ENCODE measurements at regions not wholly inside any gene's neighbourhood (a gene's known extent, or its start where the extent isn't known, plus 50 kb on each side); places are given as distances from the start of the nearest gene placed in this dataset.
A peak's percentile ranks its signal among the peaks of the same experiment; 100 is the strongest.

DNA sequence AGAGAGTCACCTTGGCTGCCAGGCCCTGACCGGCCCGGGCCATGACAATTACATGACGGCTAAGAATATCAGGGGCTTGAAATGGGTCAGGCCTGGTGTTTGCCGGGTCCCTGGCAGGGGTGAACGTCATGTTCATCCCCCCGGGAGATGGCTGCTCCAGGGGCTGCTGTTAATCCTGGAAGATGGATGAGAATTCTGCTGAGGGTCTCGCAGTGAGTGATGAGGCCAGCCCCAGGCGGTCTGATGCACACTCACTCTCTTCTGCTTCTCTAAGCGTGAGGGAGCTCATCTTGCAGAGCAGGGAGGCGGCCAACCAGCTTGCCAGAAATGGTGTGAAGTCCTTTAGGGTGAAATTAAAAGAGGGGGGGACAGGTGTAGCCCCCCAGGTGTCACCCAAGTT lies 101.3 kb upstream of the ANO1 start:
- no peak for DNase-seq

DNA sequence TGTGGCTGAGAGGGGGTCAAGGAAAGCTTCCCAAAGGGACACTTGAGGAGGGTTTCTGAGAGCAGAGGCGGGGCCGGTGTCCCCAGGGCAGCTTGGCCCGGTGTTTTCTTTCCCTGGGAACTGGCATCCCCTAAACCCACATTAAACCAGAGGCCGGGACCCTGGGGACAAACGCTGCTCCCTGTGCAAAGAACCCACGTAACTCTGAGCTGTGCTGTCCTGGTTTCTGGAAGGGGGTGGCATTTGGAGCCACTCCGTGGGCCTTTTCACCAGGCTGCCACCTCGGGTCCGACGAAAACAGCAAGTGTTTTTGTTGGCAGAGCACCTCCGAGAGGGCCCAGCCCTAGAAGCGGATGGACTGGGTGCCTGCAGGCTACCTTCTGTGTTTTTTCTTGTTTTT lies 100.2 kb upstream of the ANO1 start:
- no peak for DNase-seq

DNA sequence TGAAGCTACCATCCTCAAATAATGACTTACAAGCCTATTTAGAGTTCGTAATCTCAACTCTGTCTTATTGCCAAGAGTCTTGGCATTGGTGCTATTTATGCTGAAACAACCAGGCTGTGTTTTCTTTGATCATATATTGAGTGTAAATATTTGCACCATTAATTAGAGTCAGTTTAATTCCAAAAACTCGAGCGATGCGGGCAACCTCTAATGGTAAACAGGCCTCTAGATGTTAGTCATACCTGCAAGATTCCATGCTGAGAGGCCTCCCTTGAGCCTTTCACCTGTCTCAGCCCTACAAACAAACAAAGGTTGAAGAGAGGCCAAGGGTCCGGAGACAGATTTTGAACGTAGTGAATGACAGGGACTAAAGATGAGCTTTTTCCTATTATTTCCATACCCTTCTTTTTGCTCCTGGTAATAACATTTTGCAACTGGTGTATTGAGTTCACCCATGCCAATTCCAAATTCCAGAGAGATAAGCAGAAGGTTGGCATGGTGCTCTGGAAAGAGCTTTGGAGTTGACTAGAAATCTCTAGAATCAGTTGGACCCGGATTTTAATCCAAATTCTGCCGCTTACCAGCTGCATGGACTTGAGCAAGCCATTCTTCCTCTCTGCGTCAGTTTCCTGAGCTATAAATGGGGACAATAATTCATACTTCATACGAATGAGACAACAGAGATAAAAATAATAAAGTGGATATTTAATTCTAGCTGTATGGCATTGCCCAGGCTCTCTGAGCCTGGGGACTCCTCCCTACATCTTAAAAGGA lies 99.1 kb upstream of the ANO1 start:
- DNase-seq = no peak

DNA sequence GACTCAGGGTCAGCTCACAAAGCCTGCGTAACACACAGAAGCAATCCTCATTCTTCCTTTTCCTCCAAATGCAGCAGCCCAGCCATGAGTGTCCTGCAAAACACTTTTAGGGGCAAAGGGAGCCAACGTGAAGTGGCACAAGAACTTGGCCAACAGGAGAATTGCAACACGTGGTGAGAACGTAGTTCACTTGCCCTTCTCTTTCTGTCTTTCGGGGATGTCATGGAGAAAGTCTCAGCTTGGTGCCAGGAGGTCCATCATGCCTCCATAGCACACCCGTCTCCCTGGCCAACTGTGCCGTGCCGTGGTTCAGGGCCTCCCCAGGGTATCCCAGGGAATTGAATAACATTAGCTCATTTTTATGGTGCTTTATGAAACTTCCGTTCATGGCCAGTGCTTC lies 98.5 kb upstream of the ANO1 start:
- DNase-seq = no peak

- DNase-seq = peak; percentile 51
These were observed 96.9 kb upstream of the ANO1 start for GRCh38 chr11:69981119-69981784.

DNA sequence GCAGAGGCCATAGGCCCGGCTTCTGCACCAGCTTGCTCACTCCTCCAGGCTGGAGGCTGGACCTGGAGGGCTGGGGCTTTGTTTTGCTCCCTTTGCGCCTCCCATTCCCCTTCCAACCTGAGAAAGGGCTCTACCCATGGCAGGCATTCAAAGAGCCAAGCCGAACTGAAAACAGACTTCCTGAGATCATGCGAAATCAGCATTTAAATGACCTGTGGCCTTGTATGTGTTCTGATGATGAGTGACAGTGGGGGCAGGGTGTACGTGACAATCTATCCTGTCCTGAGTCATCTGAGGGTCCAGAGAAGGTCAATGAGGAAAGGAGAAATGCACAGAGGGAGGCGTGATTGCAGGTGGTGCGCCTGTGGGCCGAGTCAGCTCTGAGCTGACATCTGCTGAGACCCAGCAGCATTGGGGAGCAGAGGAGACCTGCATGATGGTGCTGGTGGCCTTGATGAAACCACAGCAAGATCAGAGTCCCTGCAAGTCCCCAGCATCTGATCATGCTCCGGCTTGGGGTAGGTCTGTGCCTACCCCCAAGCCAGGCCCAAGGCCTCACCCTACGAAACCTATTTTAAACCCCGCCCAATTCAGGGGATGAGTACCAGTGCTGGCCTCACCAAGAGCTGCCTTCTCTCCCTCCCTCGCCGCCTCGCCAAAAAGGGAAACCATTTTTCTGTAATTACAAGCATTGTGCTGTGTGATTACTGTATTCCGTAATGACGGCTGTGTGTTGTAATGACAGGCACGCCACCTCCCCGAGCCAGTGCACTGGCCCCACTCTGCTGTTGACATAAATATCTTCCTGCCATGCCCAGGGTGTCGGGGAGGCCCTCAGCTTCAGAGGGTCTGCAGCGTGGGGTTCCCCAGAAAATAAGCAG lies 95.2 kb upstream of the ANO1 start:
- no peak for DNase-seq

DNA sequence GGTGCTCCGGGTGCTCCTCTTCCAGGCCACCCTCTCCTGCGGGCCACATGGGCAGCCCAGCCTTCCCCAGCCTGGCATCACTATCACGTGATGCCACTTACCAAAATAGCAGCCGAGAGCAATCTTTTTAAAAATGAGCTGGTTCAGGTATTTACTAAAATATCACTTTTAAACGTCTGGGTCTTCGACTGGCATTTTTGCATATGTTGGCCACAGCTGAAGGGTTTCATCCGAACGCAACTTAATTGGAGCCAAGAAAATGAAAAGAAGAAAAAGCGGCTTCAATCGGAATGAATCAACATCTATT lies 94.6 kb upstream of the ANO1 start:
- no peak for DNase-seq

DNA sequence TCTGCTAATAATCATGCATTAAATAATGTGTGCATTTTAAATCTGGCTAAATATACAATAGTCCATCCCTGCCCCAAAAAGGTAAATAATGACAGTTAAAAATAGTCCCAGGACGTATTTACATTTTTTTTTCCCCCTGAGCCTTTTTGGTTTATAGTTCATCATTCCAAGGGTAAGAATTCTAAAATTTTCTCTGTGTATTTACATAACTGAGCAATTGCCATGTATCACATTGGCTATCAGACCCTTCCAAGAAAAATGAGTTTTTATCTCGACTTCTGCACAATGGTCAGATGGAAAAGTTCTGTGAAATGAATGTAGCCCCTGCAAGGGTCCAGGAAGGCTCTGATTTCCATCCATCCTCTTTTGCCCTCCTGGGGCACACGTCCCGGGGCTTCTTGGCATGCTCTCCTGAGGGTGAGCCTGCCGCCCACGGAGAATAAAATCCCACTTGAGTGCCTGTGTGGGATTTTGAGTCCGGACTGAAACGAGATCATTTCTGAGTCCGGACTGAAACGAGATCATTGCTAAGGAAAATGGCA lies 94.1 kb upstream of the ANO1 start:
- no peak for DNase-seq

- DNase-seq = peak; percentile 19
These were observed 93.5 kb upstream of the ANO1 start for GRCh38 chr11:69984457-69985261.

GRCh38 chr11:69985331-69985640 lies 92.8 kb upstream of the ANO1 start:
- DNase-seq = no peak

- DNase-seq = no peak
These were observed 92.3 kb upstream of the ANO1 start for GRCh38 chr11:69985641-69986439.

- DNase-seq = no peak
These were observed 91.7 kb upstream of the ANO1 start for GRCh38 chr11:69986440-69986787.

DNA sequence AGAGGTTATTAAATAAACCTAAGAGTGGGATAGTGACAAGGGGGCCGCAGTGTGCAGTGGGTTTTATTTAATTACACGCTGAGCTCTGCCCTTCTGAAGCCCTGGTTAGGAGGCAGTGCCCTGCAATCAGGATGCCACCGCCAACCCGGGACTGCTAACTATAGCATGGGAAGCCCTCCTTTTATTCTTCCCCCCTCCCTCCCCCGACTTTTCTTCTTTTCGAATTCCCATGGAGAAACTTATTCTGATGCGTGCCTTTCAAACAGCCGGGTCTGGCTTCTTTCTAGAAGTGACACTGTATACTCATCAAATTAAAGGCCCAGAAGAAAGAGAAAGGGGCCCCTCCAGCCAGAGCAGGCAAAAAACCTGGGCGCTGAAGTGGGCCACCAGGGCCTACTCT lies 91.3 kb upstream of the ANO1 start:
- DNase-seq = no peak

DNA sequence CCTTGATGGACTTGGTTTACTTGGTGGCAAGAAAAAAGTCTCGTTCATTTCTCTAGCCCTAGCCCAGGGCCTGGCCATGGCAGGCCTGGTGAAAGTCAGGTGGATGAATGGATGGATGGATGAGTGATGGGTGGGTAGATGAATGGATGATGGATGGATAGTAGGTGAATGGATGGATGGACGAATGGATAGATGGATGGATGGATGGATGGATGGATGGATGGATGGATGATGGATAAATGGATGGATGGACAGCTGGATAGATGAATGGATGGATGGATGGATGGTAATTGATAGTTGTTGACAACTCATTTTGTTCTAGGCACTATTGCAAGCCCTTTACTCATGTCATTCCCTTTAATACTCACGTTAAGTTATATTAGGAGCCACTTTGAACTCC lies 86.1 kb upstream of the ANO1 start:
- DNase-seq = no peak

DNA sequence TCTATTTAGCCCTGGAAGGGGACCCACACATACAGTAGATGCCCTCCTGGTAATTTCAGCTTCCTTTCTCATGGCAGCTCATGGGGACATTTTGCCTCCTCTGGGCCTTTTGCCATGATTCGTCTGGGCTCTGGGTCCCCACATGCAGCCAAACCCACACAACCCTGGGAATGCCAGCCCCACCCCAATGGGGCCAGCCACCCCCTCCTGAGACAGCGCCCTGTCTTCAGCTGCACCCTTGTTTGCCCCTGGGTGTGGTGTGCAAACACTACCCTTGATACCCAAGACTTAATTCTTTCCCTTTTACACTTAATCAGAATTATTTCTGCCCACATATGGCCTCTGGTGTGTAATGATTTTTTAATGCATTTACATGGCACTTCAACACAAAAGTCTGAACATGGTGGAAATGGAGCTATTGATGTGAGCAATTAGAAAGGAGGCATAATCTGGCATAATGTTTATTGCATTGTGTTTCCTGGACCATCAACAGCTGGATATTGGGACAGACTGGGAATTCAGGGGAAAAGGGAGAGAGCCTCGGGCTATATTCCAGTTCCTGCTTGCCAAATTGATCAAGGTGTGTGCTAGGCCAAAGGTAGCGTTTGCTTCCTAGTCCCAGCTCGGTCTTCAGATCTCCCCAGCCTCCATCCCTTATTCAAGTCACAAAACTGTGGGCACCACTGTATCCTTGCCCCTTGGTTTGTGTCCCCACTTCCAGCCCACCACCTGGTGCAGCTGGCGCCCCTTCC lies 85.0 kb upstream of the ANO1 start:
- no peak for DNase-seq

- no peak for DNase-seq
These were observed 83.3 kb upstream of the ANO1 start for GRCh38 chr11:69994810-69995209.

DNA sequence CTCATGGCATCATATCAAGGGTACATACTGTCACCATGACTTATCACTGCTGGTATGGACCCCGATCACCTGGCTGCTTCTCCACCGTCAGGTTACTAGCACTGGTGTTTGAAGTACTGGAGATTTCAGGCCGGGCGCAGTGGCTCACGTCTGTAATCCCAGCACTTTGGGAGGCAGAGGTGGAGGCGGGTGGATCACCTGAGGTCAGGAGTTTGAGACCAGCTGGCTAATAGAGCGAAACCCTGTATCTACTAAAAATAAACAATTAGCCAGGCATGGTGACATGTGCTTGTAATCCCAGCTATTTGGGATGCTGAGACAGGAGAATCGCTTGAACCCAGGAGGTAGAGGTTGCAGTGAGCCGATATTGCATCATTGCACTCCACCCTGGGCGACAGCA lies 82.4 kb upstream of the ANO1 start:
- DNase-seq = no peak

DNA sequence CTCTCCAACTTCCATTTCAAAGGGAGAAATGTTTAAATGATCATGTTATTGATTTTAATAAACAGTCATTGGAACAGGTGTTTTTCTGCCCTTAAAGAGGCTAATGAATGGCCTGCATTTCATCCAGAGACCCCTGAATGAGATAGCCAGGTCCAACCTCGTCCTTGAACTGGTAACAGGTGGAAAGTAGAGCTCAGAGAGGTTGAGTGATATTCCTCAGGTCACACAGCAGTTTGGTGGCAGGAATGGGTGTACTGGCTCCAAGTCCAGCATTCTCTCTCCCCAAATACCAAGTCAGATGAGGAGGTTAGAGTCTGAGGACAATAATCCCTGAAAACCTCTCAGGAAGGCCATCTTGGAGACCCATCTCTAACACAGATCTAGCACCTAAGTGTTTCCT lies 81.7 kb upstream of the ANO1 start:
- no peak for DNase-seq

DNA sequence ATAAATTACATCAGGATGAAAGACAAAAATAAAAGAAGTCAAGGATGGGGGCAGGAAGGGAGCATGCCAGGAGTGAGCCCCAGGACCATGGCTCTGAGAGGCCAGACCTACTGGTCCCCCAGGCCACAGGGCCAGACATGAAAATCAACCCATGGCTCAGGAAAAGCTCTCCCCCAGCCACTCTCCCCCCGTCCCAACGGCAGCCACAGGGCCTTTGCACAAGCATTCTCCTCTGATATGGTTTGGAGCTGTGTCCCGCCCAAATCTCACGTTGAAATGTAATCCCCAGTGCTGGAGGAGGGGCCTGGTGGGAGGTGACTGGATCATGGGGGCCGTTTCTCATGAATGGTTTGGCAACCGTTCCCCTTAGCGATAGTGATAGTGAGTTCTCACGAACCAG lies 80.8 kb upstream of the ANO1 start:
- DNase-seq = no peak

- no peak for DNase-seq
These were observed 78.4 kb upstream of the ANO1 start for GRCh38 chr11:69999721-70000120.

DNA sequence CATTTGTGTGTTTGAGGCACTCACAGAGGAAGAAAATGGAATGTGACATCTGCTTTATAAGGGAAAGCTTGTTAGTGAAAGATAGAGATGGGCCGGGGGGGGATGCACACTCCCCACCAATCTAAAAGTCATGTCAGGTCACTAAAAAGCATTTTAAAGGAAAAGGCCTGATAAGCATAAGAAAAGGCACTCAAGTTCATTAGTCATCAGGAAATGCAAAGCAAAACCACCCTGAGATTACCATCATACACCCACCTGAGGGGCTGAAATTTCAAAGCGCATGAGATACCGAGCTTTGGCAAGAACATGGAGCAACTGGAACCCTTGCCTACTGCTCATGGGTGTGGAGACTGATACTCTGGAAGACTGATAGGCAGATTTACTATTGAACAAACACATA lies 77.9 kb upstream of the ANO1 start:
- DNase-seq = no peak

DNA sequence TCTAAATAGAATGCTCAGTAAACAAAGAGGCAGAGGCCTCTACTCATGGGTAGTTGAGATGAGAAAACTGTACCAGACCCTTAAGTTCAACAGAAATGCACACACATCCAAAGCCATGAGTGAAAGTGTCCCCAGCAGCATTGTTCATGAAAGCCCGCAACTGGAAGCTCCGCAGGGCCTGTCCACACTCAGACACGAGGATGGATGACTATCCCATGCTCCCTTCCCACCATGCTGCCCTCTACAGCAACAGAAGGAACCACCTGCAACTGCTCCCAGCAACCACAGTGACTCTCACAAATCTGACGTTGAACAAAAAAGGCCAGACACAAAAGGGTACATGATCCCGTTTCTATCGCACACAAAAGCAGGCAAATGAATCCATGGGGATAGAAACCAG lies 76.9 kb upstream of the ANO1 start:
- no peak for DNase-seq
